ENCODE measurements at regions not wholly inside any gene's neighbourhood (a gene's known extent, or its start where the extent isn't known, plus 50 kb on each side); places are given as distances from the start of the nearest gene placed in this dataset.

DNA sequence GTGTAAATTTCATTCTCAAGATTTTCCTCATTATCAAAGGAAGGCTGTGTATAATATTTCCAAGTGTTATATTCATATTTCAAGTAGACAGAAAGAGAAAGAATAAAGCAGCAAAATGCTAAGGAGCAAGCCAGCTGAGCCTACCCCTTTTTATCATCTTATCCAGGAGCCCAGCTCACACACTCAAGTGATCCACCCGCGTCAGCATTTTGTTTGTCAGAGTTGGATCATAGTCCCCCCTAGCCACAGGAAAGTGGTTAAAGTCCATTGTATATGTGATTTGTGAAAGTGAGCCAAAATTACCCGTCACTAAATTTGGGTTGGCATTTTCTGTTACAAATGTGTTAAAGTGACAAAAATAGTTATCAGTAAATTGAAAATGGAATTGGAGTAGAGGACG is 289.3 kb upstream of the CTSO start:
- no peak for TF ChIP-seq POLR2A (IDR thresholded peaks at IDR 0.05; ENCODE audit: low read length)
- TF ChIP-seq GATA1 (IDR thresholded peaks at IDR 0.05; ENCODE audit: low read depth, low read length) = no peak
